NCI-H1048 (cell line): ENCODE measurements at regions not wholly inside any gene's neighbourhood (a gene's known extent, or its start where the extent isn't known, plus 50 kb on each side); places are given as distances from the start of the nearest gene placed in this dataset.
"Not testable (repeated sequence)": the region's sequence is repeated elsewhere in the genome, so short reads cannot be mapped to it uniquely, and the experiment has no call there.

ENCODE experiments used
- DNase-seq: peaks from one replicate; lab custom pipeline; 2025; lab: John Stamatoyannopoulos, UW

DNA sequence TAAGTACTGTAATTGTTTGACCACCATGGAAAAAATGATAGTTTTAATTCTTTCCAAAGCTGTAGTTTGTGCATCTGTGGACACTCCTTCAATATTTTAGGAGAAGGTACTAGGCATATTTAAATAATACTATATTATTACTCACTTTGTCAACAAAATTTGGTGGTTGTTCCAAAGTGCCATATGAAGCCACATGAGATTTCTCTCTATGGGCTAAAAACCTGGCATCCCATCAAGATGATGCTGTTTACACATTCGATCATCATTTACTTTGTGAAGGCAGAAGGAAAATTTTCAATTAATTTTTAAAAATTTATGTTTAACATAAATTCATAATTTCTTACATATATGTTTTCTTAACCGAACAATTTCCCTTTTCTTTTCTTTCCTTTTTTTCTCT, 502.6 kb upstream of the JAG1 start:
- DNase-seq, result no peak

DNA sequence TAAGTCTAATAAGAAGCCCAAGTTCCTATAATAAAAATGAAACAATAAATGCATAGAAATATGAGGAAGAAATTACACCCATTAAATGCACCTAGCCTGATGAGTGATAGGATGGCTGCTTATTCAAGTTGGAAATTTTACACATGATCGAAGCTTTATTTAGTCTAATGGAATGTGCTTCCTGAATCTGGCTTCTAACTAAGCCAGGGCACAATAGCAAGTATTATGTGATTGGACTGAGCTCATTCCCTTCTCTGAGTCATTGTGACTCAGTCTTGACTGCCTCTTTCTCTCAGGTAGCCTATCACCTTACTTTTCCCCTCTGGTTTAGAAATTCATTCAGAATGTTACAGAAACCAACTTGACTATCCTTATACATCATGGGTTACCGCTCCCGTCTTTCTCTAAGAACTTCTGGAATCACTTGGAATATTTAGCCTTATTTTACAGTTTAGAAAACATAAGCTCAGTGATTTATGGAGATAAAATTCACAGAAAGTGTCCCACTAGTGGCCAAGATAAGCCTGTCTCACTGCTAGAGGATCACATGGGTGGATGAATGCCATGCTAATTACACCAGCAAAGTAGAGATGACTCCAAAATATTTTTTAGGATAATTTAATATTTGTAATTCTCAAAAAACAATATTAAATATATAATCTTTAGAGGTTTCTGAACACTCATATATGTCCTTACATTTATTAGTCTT, 505.3 kb upstream of the JAG1 start:
- no peak for DNase-seq

DNA sequence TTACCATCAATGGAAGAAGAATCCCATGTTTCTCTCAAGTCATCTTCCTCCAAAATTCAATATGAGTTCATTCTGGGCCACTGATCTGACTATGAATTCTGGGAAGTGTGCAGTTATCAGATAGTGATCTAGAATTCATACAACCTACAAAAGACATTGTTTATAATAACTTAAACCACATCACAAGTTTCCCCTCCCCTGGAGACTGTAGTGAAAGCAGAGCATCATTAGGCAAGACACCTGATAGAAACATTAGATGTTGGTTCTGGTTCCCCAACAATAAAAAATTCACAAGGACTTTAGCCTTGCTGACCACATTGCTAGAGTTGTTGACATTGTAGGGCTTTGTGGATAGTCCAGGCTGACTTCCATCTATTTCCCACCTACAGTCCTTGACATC, 506.4 kb upstream of the JAG1 start:
- DNase-seq, result no peak

DNA sequence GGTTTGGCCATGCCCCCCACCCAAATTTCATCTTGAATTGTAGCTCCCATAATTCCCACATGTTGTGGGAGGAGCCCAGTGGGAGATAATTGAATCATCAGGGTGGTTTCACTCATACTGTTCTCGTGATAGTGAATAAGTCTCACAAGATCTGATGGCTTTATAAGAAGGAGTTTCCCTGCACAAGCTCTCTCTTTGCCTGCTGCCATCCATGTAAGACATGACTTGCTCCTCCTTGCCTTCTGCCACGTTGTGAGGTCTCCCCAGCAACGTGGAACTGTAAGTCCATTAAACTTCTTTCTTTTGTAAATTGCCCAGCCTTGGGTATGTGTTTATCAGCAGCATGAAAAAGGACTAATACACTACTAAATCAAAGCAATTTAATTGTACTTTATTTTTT, 507.3 kb upstream of the JAG1 start:
- DNase-seq, result not testable (repeated sequence)

DNA sequence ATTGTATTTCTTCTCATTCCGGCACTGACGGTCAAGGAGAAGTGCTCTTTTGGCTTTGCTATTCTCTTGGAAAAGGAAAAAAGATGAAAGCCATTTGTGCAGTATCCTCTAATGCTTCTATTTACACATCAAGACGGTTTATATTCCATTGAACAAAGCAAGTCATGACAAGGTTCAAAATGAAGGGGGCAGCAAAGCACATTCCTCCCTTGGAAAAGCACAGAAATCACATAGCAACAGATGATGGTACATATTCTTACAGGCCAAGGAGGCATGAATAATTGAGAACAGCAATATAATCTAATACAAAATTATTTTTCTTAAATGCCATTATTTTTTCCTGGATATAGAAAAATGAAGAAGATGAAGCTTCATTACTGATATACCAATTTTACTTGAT, 508.2 kb upstream of the JAG1 start:
- DNase-seq, result no peak

DNA sequence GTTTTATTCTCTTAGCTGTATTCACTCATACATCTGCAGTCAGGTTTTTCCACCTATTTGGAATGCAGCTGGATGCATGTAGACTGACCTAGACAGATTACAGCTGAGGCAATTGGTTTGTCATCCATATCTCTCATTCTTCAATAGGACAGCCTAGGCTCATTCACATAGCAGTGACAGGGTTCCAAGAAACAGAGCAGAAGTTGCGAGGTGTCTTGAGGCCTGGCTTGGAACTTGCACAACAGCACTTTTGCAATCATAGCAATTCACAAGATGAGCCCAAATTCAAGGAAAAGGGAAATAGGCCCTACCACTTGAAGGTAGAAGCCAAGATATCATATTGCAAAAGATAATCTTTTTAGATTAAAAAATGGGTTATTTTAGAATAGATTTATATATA, 508.9 kb upstream of the JAG1 start:
- DNase-seq, result no peak

DNA sequence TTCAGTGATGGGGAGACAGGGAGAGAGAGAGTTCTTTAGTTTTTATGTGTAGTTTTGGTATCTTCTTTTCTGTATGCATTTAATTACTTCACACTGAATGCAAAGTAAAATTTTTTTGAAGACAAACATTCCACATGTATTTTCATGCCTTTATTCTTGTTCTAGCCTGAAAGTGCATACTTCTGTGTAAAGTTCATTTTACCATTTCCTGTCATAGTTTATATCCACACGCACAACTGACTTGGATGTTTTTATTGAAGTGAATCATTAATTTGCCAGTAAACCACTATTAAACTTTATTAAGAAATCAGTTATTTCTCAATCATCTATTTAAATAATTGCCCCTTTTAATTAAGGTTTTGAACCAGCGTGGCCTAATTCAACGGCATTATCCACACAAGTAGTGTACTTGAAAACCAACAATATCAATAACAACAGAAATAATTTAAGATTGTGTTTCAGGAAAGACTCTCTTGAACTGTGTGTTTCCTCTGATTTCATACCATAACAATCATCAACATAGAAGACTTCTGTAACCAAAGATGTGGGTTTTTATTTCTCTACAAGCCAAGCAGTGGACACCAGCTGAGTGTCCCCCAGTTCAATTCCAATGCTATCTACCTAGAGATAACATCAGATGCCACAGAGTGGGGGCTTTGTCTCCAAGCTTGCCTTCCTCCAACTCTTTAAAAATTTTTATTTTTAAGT, 512.7 kb upstream of the JAG1 start:
- DNase-seq, result no peak

DNA sequence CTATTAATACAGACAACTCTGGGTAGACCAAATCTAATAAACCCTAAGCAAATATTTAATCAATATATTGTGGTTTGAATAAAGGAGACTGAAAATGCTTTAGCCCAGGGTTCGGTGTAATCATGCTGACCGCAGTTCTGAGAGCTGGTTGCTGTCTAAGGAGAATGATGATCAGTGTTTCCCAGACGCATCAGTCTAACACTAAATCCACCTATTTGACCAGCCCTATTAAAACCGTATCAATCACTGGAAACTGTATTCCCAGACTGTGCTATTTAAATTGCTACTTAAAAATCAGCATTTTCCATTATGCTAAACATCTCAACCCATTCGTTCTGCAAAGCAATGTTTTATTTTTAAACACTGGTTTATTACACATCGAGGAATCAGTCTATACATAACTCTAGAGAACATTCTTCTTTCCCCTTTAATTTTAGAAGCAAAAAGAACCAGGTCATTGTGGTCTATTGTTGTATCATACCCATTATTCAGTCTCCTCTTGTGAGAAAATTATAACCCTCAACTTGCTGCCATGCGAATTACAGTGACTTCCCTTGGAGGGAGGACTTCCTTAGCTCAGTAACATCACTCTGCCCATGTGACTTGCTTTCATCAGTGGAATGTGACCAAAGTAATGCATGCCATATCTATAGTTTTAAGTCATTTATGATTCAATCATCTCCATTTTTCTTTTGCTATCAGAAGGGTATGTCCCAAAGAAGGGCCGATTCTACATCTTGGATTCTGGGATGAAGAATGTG, 515.2 kb upstream of the JAG1 start:
- DNase-seq, result no peak

DNA sequence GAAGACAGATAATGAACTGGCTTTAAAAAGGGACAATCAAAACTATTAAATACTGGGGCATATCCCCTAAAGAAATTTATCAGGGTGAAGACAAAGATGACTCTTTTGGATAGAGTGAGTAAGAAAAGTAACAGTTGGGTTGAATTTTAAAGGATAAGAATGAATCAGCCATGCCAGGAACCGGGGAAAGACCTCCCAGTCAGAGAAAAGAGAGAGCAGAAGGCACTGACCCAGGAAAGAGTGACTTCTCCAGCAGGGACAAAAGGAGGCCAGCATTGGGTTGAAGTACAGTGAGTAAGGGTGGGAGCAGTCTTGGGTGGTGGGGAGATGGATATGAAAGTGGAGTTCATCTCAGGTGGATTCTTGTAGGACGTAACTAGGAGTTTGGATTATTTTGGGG, 516.9 kb upstream of the JAG1 start:
- no peak for DNase-seq

DNA sequence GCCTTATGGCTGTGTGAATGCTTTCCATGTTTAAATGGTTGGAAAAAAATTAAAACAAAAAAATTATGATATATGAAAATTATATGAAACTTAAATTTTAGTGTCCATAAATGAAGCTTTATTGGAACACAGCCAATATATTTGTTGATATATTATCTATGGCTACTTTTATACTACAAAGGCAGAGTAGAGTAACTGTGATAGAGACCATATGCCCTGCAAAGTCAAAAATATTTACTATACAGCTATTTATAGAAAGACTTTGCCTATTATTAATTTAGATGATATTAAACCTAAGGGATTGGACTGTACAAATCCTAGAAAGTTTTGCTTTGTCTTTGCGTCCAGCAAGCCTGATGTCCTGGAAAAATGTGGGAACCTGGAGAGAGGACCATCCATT, 518.3 kb upstream of the JAG1 start:
- DNase-seq, result no peak

DNA sequence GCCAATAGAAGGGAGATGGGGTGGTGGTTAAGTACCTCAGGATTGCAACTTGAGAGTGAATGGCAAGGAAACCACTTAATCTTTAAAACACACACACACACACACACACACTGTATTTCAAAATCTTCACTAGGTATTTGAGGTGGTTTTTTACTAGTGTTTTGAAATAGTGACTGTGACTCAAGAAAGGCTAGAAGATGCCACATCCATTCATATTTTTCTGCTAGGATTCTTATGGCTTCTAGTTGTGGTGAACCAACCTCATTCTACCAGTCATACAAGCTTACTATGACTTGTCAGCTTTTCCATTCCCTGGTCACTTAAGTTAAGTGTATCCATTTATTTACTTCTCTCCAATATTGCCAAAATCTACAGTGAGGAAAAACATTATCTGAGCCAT, 519.4 kb upstream of the JAG1 start:
- DNase-seq, result no peak

DNA sequence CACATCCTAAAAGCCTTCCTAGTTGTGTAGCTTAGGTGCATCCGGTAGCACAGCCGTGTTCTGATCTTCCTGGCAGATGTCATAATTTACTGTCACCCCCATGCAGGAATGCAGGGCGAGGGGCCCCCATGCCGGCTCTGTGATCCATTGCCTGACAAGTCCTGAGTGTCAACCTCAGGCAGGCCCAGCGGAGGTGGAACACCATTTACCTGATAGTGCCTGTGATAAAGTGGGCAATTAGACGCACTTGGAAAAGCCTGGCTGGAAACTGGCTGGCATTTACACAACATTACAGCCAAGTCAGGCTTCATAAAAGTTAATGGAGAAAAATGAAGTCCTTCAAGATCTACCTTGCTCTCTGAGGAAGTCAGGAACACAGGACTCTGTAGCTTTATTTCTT, 521.4 kb upstream of the JAG1 start:
- no peak for DNase-seq

DNA sequence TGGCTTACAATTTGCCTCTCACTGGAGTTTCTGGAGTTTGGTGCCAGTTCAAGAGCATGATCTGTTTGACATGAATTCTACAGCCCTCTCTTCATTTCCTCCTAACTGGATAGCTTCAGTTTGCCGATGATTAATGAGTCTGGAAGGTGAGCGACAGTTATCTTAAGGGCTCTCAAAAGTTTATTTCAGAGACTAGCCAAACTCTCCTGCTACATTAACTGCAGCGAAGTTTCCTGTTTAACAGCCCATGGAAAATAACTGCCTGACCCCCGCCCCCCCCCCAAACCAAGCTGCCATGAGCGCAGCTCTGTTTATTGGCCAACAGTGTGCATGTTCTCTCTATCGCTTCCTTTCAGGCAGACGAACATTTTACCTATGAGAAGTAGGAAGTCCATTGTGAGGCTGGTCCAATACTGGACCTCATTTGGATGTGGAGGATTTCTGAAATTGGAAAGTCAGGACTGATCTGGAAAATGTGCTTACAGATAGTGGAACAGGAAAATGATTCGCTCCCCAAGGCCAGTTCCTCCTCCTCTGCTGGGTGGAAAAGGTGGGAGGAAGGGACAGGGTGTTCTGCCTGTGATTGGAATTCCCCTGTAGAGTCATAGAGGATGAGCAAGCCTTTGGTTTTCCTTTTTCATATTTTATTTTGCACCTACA, 522.2 kb upstream of the JAG1 start:
- no peak for DNase-seq

DNA sequence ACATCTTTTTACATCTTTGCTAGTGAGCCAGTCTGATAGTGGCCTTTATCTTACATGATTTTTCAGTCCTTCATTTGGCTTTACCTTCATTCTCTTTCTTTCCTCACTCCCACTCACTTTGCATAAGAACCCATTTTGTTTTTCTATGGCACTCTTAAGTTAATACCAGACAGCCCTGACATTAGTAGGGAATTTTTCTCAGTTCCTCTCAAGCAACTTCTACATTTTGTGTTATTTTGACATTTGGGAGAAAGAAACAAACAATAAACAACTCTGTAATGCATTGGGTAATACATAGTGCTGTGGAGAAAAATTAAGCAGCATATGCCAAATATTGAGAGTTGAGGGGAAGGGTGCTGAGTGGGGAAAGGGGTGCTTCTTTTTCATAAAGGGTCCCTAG, 524.1 kb upstream of the JAG1 start:
- DNase-seq, result no peak

DNA sequence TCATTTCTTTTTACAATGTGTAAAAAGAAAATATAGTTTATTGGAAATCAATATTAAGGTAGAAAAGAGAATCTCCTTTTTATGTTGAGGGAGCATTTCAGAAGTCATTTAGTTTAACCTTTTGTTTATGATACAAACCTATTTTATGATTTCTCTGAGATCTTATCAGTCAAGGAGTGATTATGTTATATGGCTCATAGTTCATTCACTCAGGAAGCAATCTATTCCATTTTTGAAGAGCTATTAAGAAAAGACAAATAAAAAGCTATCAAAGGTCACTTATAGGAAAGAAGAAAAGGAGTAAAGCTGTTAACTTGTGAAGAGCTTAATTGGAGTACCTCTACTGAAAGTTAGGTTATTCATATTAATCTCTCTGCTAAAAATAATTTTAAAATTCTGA, 526.6 kb upstream of the JAG1 start:
- no peak for DNase-seq

DNA sequence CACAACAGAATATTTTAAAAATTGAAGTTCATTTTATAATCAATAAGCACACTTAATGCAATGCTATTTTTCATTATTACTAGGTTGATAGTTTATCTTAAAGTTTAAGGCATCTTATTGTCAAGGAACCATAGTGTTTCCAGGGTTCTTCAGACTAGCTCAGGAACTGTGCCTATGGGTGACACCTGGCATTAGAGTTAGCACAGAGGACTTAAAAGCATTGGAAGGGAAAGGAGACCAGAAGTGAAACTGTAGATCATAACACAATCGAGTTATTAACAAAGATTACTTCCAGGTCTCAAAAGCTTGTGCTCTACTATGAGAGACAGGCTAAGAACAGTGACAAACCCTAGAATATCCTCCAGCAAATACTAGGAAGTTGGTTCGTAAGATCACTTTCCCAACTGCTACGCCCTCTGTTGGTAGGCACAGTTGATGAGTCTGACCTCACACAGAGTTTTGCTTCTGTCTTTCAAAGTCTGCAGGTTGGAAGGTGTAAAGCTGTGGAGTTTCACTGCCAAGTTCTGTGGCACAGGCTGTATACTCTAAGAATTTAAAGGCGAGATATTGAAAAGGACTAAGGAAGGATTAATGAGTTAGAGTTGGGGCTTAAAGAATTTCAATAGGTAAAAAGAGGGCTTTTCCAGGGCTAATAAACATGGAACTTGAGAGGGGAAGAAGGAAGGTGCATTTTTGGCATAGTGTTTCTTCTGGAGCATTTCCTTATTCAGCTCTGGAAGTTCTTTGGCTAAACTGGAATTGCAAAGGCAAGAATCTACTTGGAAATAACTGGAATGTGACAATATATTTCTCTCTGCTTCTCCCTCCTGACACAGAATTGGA, 531.3 kb upstream of the JAG1 start:
- DNase-seq, result no peak

DNA sequence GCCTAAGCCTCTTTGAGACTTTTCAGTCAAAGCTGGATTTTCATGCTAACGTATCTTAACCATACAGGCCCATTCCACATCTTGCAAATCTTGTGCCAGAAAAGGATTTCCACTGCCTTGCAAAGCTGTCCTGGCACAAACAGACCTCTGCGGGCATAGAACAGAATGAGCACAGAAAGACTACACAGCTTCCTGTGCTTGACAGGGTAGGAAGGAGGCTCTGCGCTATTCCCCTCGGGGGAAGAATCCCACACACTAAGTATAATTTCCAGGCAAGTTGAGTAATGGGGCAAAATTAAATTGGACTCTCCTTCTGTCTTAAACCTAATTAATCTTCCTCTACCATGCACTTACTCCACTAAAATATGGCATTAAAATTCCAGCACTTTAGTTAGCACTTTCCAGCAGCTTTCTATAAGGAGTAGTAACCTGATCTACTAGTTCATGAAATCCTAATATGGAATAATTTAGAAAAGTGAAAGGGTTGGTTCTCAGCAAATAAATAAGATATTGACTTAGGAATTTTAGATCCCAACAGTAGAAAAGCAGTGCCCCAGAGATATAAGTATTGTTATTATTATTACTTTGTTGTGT, 532.1 kb upstream of the JAG1 start:
- DNase-seq, result no peak

DNA sequence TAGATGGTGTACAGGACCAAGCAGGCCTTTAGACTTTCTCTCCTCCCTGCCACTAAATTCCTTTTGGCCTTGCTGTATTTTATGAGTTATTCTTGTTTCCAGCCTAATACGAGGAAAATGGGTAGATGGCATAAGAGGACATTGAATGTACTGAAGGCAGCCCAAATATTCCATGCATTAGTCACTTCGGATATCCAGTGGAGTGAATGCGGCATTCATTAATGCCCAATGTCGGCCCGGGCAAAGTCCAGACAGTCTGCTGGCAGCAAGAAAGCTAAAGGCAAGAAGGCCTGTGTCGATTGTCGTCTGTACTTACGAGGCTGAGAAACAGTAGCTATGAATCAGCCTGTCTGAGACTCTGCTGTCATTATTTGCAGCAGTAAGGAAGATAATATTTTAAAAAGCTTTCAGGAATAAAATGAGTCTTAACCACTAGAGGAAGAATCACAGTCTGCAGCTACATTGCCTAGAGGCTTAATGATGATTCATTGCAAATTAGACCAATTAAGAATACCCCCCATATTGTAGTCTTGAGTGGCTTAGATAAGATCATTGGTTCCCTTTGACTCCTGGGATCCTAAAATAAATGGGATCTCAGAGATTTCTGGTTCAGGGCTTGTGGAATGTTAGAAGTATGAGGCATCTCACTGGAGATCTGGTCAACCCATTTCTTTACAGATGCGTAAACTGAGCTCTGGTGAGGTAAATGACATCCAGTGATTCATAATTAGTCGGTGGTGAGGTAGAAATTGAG, 534.1 kb upstream of the JAG1 start:
- DNase-seq, result no peak

DNA sequence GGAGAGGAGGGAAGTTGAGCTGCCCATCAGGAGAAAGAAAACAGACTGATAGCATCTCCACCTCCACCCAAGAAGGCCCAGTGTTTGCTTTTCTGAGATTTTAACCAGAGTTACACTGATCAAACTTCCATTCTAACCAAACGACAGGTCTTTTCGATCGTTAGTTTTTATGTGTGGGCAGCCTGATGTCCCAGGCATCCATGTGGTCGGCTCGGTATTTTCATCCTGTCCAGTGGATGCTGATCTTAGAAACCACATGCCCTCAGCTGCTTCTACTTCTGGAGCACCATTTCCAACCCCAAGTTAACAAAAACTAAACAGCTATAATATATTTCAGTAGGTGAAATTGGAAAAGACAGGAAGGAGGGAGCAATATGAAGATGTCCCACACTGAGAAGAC, 536.8 kb upstream of the JAG1 start:
- DNase-seq, result no peak

DNA sequence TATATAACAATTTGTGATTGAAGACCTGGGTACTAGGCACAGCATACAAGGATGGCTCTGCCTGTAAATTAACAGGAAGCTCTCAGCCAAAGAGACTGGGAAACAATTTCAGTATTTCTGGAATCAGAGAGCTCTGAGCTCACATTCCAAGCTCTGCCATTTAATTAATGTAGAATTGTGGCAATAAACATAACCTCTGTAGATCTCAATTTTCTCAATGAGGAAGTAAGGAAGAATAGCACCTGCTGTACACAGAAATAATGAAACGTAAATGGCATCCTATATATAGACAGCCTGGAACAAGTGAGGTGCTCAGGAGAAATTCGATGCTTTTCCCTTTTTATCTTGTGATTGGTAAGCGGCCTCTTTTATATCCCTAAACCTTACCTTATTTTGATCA, 538.5 kb upstream of the JAG1 start:
- no peak for DNase-seq

DNA sequence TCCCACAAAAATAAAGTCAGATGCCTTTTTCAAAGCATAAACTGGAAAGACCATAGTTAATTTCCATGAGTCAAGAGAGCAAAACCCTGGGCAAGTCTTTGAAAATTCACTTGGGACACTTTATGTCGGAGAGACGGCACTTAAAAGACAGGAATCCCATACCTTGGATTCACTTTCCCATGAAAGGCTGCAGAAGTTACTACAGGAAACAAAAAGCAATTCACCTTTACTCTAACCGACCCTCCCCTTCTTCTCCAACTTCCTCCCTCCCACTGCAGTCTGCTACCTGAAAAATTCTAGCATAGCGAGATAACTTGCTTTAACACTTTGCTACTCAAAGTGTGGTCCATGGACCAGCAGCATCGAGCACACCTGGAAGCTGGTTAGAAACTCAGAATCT, 539.1 kb upstream of the JAG1 start:
- DNase-seq, result no peak
